Sigmoid colon (tissue), 6 donors: ENCODE measurements at regions not wholly inside any gene's neighbourhood (a gene's known extent, or its start where the extent isn't known, plus 50 kb on each side); places are given as distances from the start of the nearest gene placed in this dataset.

Experiments used
- DNase-seq: peaks from one replicate; pipeline ENCODE4 v3.0.0-alpha.2; 2019
- H3K27ac ChIP-seq, 4 donors: fragments of 200-600 bp; sonication (generic); one replicate each; pipeline ENCODE4 v1.5.1; 2016 to 2019; ENCODE audit warnings: mild to moderate bottlenecking in 1 of 4
- H3K27me3 ChIP-seq, 3 donors: fragments of 200-600 bp; sonication (generic); one replicate each; pipeline ENCODE4 v1.5.1; 2019; ENCODE audit warnings: mild to moderate bottlenecking in 1 of 3
- H3K36me3 ChIP-seq, 4 donors: fragments of 200-600 bp; sonication (generic); one replicate each; pipeline ENCODE4 v1.5.1; 2016 to 2019
- H3K4me1 ChIP-seq, 4 donors: fragments of 200-600 bp; sonication (generic); one replicate each; pipeline ENCODE4 v1.5.1; 2017 to 2019
- H3K4me3 ChIP-seq, 4 donors: fragments of 200-600 bp; sonication (generic); one replicate each; pipeline ENCODE4 v1.5.1; 2017 to 2019; ENCODE audit warnings: mild to moderate bottlenecking in 2 of 4, moderate library complexity in 1 of 4
- H3K9me3 ChIP-seq, 4 donors: fragments of 200-600 bp in 3 of 4; sonication (generic) in 3 of 4; one replicate each; pipeline versions ENCODE4 v1.5.1 to v1.6.1; 2013 to 2019
- EP300 ChIP-seq, 4 donors: sonication (generic); formaldehyde crosslinking; IDR thresholded peaks; one replicate each; pipeline ENCODE4 v1.6.1; 2017; ENCODE audit warnings: antibody characterized with exemption in 4 of 4
- POLR2A ChIP-seq, 2 donors: fragments of 450-650 bp; IDR thresholded peaks; one replicate each; pipeline ENCODE4 v1.6.1; 2016; ENCODE audit warnings: antibody characterized with exemption in 2 of 2, mild to moderate bottlenecking in 2 of 2, moderate library complexity in 2 of 2
- POLR2AphosphoS5 ChIP-seq, 4 donors: sonication (generic); formaldehyde crosslinking; IDR thresholded peaks; one replicate each; pipeline ENCODE4 v1.6.1; 2017; ENCODE audit warnings: antibody characterized with exemption in 4 of 4
- WGBS, 2 donors: extraction: QIAGEN DNeasy Blood & Tissue Kit; methylation state at CpG; one replicate each; pipeline ENCODE4 v1.1.7; 2013; 5-methylcytosine and 5-hydroxymethylcytosine counted together
- intact Hi-C: fragments of 100-400 bp; cut with DNase I; formaldehyde crosslinking; loops from one replicate; pipeline ENCODE4 v1.15.1; 2023
- TF ChIP-seq, protein P1 (sequence below), 4 experiments: fragments of 450-650 bp in 3 of 4; fragments of 200-600 bp in 1 of 4; IDR thresholded peaks; one replicate each; pipeline ENCODE4 v1.5.1; 2016 to 2019; ENCODE audit warnings: antibody characterized with exemption in 4 of 4, mild to moderate bottlenecking in 3 of 4, moderate library complexity in 2 of 4
- donor health status: healthy with polysubstance abuse.
- donor health status: healthy.

DNA sequence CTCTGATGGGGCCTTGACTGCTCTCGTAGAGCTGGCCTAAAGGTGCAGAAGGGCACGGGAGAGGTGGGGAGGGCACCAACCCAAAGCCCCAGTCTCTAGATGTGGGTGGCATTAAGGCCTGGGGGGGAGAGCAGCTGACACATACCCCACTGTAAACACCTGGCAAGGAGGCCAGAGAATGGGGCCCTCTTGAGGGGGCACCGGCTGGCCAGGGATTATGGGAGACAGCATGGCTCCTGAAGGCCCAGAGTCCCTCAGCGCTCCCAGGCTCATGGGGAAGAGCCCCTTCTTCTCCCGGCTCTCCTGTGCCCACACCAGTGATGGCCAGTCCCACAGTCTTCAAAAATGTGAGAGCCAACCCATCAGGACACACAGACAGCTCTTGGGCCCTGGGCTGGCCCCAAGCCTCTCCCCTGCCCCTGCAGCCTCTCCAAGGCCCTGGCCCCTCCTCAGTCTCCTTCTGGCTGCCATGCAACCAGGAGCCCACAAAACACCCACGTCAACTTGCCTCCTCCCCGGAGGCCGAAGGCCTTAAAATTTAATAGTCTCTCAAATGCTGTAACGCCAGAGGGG lies 58.2 kb upstream of the FOXP4 start:
- intact Hi-C loops, result no loop called here
- peak overlapping the region in 1 of 4 donors; percentile 32 for H3K27ac ChIP-seq
- WGBS, 2 donors, result 90 to 91% methylated on average over 9 of the region's 9 CpGs
- H3K4me1 ChIP-seq, result peaks cover 0 to 26% (median 13%) of the 10 kb centered on the region in 4 donors
- TF ChIP-seq EP300 (IDR thresholded peaks at IDR 0.05), result no peak
- TF ChIP-seq, protein P1, sequence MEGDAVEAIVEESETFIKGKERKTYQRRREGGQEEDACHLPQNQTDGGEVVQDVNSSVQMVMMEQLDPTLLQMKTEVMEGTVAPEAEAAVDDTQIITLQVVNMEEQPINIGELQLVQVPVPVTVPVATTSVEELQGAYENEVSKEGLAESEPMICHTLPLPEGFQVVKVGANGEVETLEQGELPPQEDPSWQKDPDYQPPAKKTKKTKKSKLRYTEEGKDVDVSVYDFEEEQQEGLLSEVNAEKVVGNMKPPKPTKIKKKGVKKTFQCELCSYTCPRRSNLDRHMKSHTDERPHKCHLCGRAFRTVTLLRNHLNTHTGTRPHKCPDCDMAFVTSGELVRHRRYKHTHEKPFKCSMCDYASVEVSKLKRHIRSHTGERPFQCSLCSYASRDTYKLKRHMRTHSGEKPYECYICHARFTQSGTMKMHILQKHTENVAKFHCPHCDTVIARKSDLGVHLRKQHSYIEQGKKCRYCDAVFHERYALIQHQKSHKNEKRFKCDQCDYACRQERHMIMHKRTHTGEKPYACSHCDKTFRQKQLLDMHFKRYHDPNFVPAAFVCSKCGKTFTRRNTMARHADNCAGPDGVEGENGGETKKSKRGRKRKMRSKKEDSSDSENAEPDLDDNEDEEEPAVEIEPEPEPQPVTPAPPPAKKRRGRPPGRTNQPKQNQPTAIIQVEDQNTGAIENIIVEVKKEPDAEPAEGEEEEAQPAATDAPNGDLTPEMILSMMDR (IDR thresholded peaks at IDR 0.05), result no peak
- no peak for TF ChIP-seq POLR2AphosphoS5 (IDR thresholded peaks at IDR 0.05)
- no peak for TF ChIP-seq POLR2A (IDR thresholded peaks at IDR 0.05)
- H3K27me3 ChIP-seq, result no peaks in the 10 kb centered on the region
- H3K9me3 ChIP-seq, result no peaks in the 10 kb centered on the region
- H3K36me3 ChIP-seq, result no peaks in the 10 kb centered on the region
- DNase-seq, result no peak
- no peak overlapping the region for H3K4me3 ChIP-seq

DNA sequence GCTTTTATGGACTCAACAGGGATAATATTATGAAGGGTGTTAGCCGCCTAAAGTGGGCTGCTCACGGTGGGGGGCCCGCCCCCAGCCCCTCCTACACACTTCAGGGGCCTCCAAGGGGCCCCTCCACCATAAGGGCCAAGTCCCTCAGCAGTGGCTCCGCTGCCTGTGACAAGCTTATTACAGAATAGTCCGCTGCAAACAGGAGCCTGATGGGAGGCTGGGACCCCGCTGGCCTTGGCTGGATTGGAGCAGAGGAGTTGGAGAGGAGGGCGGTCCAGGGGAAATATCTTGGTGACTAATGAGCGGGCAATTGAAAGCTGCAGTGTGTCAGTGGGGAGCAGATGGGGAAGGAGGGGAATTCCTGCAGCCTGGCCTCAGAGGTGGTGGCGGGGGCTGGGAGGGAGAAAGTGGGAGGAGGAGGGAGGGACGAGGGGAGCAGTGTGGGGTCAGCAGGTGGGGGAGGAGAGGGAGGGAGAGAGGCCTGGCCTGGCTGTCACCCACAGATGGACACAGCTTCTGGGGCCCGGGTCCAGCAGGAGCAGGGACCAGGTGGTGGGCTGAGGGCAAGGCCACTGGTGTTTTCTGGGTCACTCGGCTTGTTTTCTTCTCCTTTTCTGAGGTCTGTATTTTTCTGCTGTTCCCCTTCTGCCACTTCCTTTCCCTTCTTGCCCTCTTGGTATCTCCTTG lies 57.6 kb upstream of the FOXP4 start:
- 62 to 80% methylated on average over 12 of the region's 12 CpGs for WGBS, 2 donors
- peak overlapping the region in 1 of 4 donors; percentile 32 for H3K27ac ChIP-seq
- H3K36me3 ChIP-seq, result no peaks in the 10 kb centered on the region
- H3K4me3 ChIP-seq, result no peak overlapping the region
- no peak for DNase-seq
- H3K4me1 ChIP-seq, result peaks cover 0 to 26% (median 13%) of the 10 kb centered on the region in 4 donors
- H3K27me3 ChIP-seq, result no peaks in the 10 kb centered on the region
- TF ChIP-seq EP300 (IDR thresholded peaks at IDR 0.05) (no peak), POLR2AphosphoS5 (IDR thresholded peaks at IDR 0.05) (no peak), POLR2A (IDR thresholded peaks at IDR 0.05) (no peak)
- TF ChIP-seq, protein P1 (IDR thresholded peaks at IDR 0.05), result no peak
- H3K9me3 ChIP-seq, result no peaks in the 10 kb centered on the region
- intact Hi-C loops, result no loop called here

DNA sequence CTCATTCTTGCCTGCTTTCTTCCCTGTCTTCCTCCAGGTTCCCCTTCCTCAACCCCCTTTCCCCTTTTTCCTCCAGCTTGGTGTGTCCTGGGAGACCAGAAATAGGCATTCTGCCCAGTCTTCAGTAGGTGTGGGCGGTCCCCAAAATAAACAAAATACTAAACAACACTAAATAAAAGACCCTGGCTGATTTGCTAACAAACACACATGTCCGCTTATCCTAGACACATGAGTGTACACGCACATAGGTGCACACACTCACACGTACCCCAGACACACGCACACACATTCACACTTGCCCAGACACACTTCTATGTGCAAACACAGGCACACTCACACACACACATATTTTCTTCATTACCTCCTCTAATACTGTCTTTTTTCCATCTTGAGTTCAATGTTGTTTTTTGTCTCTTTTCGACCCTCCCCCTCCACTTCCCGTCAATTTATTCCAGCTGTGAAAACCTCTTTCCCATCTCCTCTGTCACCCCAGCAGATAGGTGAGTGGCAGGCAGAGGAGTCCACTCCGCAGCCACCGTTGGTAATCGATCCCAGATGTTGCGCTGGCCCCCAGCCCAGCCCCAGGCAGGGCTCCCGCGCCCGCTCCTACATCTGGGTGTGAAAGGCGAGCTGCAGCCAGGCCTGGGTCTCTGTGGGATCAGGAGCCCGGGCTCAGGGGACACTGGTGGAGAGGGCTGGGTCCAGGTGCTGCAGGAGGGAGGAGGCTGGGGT lies 56.9 kb upstream of the FOXP4 start:
- Histone ChIP-seq H3K9me3 (no peaks in the 10 kb centered on the region), H3K27ac (peak overlapping the region in 1 of 4 donors; percentile 32), H3K4me1 (peaks cover 0 to 26% (median 13%) of the 10 kb centered on the region in 4 donors), H3K4me3 (no peak overlapping the region), H3K36me3 (no peaks in the 10 kb centered on the region), H3K27me3 (no peaks in the 10 kb centered on the region)
- no peak for TF ChIP-seq POLR2A (IDR thresholded peaks at IDR 0.05)
- TF ChIP-seq, protein P1 (IDR thresholded peaks at IDR 0.05), result no peak
- no peak for TF ChIP-seq POLR2AphosphoS5 (IDR thresholded peaks at IDR 0.05)
- TF ChIP-seq EP300 (IDR thresholded peaks at IDR 0.05), result no peak
- intact Hi-C loops, result no loop called here
- no peak for DNase-seq
- 70 to 73% methylated on average over 16 of the region's 16 CpGs for WGBS, 2 donors

DNA sequence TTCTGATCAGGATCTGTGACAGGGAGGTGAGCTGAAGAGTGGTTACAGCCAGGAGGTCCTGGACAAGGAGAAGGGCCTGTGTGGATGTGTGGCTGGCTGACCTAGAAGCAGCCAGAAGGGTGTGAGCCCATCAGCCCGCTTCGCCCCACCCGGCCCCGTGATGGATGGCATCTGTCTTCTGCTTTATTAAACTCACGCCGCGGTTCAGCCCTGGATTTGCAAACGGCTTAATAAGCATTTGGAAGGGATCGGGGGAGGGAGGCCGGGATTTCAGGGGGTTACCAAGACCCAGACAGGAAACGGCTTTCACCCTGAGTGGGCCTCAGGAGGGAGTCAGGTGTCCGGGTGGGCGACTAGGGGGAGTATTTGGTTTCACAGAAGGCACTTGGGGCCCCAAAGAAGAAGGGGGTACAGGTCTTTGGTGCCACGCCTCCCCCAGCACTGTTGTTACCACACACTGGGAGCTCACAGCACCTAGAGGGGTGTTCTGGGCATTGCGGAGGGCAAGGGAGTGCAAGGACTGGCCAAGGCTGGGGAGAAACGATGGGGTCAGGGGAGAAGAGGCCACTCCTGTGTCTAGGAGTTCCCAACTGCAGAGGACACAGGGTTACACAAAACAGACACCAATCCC lies 53.8 kb upstream of the FOXP4 start:
- Histone ChIP-seq H3K9me3 (no peaks in the 10 kb centered on the region), H3K27me3 (no peaks in the 10 kb centered on the region), H3K27ac (no peak overlapping the region), H3K36me3 (no peaks in the 10 kb centered on the region), H3K4me1 (peaks cover 0 to 26% (median 13%) of the 10 kb centered on the region in 4 donors), H3K4me3 (no peak overlapping the region)
- 51 to 73% methylated on average over 16 of the region's 16 CpGs for WGBS, 2 donors
- intact Hi-C loops, result no loop called here
- DNase-seq, result no peak
- TF ChIP-seq, protein P1 (IDR thresholded peaks at IDR 0.05), result no peak
- TF ChIP-seq POLR2AphosphoS5 (IDR thresholded peaks at IDR 0.05) (no peak), EP300 (IDR thresholded peaks at IDR 0.05) (no peak), POLR2A (IDR thresholded peaks at IDR 0.05) (no peak)
